ENCODE measurements at regions not wholly inside any gene's neighbourhood (a gene's known extent, or its start where the extent isn't known, plus 50 kb on each side); places are given as distances from the start of the nearest gene placed in this dataset.

DNA sequence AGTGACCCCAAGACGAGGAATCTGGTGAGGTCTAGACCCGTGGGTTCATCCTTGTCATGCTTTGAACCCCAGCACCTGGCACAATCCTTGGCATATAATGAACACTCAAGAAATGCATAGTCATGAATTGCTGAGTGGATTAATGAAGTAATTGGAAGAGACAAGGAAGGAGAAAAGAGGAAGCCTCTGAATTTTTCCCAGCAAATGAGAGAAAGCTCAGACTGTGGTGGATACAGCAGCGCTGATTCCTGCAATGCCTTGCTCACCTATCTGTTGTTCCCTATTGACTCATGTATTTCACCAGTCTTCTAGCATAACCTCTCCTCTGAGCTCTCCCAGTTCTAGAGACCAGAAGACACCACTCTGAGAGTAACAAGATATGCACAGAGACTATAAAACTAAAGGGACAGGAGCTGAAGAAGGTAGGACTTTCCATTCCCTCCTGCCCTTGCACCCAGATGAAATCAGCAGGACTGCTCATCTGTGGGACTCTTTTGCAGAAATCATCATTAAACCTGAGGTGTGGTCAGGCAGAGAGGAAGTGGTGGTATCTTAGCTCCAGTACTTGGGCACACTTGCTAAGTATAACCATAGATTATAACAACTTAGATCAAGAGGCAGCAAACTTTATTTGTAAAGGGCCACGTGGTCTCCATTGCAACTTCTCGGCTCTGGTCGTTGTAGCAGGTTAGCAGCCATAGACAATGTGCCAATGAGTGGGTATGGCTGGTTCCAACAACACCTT is 102.8 kb downstream of the MAF start:
- no peak for DNase-seq (ENCODE audit: low read depth in 2 of 2)

DNA sequence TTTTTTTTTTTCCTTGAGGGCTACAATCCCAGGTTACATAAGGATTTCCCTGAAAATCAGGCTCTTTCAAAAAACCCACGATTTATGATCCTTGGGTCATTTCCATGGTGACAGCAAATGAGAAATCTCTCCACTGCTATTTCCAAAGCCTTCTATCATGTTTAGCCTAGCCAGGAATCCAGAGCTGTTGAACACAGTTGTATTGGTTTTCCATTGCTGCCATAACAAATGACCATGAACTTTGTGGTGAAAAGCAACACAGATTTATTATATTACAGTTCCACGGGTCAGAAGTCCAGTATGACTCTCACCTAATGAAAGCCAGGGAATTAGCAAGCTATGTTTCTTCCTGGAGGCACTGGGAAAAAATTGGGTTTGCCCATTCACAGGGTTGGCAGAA is 106.6 kb downstream of the MAF start:
- DNase-seq (ENCODE audit: low read depth in 2 of 2), result no peak

DNA sequence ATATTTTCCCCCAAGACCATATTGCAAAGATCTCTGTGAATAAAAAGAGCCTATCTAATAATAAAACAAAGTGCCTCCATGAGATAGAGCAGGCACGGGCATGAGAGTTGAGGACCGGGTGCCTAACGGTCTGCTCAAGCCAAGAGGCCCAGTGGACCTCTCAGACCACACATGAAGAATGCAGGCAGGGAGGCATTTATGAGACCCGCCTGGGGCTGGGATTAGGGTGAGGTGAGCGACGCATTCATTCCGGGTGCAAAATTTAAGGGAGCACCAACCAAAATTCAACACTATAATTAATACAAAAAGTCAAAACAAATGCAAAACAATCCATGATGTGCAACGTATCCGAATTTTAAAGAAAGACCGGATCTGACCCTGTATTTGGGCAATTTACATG is 108.5 kb downstream of the MAF start:
- no peak for DNase-seq (ENCODE audit: low read depth in 2 of 2)

DNA sequence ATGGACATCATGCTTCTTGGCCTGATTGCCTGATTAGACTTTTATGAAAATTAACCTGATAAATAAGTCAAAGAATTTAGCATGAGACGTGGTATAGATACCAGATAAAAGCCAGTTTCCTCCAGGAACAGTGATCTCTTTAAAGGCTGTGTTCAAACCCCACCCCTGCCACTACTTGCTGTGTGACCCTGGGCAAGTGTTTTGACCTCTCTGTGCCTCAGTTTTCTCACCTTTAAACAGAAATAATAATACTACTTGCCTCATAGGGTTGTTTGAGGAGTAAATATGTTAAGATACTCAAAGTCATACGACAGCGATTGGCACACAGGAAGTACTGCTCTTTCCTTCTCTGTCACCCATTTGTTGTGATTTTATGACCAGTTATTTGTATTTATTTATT is 115.5 kb downstream of the MAF start:
- DNase-seq (ENCODE audit: low read depth in 2 of 2), result no peak

DNA sequence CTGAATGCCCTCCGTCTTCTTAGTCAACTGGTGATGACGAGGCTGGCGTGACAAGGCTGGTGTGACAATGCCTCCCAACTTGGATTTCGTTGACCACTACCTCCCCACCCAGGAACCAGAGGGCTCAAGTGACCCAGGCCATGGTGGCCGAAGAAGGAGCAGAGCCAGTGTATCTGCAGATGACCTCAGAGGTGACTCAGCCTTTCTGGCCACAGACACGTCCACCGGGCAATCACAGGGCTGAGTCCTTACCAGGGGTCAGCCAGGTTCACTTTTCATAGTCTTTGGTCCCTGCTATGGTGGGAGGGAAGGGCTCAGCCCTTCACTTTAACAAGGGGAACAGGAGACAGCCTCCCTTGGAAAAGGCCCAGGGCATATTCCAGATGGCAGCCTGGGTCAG is 116.3 kb downstream of the MAF start:
- DNase-seq (ENCODE audit: low read depth in 2 of 2), result no peak

DNA sequence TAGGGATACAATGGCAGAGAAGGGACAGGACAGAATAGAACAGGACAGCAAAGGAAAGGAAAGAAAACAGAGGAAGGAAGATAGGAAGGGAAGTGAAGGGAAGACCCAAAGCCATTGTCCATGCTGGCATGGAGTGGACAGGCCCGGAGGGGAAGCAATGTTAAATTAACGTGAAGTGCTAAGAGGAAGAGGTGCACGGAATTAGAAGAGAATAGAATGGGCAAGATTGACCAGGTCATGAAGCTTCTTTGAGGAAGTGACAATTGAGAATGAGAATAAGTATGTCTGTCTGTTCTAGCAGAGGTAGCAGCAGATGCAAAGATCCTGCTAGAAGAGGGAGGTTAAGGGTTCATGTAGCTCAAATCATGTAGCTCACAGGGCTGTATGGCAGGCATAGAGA is 117.2 kb downstream of the MAF start:
- no peak for DNase-seq (ENCODE audit: low read depth in 2 of 2)

DNA sequence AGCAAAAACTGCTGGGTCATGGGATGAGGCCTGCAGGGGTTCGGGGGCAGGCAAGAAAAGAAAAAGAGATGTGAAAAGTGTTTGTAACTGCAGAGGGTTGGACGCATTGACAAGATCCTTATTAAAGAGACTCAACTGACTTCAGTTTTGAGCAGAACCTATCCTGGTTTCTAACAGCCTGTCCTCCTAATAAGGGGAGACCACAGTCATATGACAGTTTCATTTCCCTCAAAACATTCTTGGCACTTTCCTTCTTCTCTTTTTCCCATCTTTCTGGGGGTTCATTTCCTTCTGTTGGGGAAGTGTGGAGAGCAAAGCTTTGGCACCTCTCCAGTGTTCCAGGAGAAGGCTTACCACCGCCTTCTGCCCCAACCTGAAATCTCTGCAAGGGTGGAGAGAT is 118.5 kb downstream of the MAF start:
- DNase-seq (ENCODE audit: low read depth in 2 of 2), result no peak

DNA sequence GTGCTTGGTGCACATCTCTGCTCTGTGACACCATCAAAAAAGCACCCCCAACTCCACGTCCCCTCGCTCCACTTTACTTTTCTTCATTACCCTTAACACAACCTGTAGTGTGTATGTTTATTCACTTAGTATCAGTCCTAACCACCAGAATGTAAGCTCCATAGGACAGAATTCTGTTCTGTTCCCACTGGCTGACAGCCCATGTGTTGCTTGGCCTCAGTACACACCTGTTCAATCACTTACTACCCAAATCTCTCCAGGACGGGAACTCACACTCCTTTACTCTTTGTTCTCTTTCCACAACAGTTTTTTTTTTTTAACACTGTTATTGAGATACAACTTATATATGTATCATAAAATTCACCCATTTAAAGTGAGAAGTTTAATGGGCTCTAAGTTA is 119.6 kb downstream of the MAF start:
- DNase-seq (ENCODE audit: low read depth in 2 of 2), result no peak

DNA sequence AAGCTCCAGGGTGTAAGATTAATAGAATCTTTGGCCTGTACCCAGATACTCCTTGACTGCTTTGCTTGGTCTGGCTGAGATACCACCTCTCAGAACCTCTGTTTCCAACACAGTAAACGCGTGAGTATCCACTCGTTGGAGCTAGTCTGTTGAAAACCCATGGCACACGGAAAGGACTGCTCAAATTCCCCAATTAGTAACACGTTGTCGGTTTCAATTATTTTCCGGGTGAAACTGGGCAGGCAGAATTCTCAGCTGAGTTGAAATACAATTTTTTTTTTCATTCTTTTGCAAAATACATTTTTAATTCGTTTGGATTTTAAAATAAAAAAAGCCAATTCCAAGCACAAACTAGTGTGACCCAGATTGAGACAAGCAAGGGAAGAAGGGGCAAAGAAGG is 120.5 kb downstream of the MAF start:
- no peak for DNase-seq (ENCODE audit: low read depth in 2 of 2)

DNA sequence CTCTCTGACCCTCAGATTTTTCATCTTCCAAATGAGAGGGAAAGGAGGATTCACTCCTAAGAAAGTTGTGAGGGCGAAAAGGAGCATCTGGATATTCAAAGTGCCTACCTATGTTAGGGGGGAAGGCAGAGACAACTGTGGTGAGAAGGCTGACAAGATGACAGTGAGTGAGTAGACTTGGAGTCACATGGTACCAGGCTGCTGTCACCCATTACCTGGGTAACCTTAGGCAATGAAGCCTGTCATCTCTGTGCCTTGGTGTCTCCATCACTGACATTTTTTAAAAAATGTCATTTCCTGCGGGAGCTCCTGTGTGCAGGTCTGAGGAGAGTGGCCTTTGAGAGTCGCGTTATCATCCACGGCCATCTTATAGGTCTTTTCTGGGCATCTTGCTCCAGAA is 124.0 kb downstream of the MAF start:
- DNase-seq (ENCODE audit: low read depth in 2 of 2), result no peak

DNA sequence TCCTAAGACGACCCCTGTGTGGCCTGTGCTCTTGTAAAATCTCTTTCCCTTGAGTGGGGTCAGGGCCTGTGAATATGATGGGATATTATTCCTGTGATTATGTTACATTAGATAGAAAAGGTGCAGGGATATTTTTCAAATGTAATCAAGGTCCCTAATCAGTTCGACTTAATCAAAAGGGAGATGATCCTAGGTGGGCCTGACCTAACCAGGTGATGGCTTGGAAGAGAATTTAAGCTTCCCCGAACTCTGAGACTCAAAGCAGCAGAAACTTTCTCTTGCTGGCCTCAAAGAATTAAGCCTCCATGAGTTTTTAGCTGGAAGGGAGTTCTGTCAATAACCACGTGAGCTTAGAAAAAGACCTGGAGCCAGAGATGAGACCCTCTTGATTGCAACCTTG is 124.7 kb downstream of the MAF start:
- no peak for DNase-seq (ENCODE audit: low read depth in 2 of 2)

DNA sequence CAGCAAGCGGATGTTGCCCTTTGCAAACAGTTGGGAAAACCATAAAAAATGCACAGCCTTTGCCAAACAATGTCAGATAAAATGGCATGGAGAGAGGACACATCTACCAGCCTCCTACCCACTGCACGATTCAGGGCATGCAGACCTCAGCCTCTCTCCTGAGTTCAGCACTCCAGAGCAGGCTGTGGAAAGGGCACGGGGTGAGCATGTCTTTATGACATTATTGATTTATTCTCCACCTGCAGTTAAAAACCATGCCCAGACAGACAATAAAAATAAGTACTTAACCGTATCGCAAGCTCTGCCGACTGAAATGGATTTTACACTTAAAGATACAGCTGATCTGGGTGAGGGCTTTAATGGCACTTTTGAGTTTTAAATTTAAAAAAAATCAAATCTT is 127.1 kb downstream of the MAF start:
- DNase-seq (ENCODE audit: low read depth in 2 of 2), result no peak

DNA sequence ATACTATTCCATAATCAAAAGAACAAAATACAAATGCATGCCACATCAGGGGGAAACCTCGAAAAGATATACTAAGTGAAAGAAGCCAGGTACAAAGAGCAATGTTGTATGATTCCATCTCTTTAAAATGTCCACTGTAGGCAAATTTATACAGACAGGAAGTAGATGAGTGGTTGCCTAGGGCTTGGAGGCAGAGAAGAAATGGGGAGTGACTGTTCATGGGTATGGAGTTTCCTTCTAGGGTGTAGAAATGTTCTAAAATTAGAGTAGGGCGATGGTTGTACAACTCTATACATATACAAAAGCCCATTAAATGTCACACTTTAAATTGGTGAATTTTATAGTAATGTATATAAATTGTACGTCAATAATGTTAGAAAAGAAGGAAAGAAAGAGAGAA is 128.1 kb downstream of the MAF start:
- DNase-seq (ENCODE audit: low read depth in 2 of 2), result no peak

DNA sequence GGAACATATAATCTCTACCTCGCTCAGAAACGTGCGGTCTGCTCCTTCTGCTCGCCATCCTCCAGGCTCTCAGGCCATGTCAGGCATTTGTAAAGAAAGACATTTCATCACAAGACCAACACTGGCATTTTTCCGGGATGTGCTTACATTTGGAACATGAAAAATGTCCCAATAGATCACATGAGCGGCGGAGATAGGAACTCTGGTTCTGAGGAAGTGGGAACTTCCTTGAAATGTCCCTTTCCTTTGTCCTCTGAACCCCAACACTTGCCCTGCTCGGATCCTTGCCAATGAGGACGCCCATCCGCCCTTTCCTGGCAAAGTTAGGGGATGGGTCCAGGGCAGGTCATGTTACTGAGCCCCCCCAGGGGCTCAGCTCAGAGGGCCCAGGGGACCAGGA is 130.5 kb downstream of the MAF start:
- no peak for DNase-seq (ENCODE audit: low read depth in 2 of 2)

DNA sequence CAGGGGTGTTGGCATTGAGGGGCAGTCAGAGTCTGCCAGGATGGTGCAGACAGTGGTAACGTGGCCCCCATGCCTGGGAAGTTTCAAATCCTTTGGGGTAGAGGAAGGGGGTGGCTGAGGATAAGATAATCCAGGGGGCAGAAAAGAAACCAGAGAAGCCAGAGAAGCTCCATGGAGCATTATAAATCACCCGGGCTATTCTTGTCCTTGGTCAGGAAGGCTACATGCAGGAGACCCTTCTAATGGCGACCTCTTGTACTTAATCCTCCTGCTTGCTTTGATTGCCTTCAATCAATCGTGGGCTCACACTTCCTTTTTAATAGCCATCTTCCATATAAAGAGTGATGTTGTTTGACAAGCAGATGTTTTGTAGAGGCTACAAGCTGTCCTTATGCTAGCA is 131.9 kb downstream of the MAF start:
- DNase-seq (ENCODE audit: low read depth in 2 of 2), result no peak

DNA sequence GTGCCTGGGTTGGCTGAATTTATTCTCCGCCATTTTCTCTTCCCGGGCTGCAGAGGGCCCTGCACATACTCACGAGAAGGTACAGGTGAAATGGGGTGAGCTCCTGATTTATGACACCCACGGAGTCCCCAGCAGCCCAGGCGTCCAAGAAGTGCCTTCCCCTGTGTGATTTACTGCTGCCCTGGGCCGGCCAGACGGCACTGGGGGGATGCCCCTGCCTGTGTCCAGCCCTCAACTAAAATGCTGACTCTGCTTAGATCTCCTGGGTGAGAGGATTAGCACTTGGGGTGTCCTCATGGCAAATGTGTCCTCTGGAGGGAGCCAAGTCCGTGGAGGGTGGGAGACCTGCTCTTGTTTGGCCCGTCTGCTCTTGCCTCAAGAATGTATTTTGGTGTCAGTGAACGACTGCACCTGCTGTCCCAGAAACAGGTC is 132.4 kb downstream of the MAF start:
- no peak for DNase-seq (ENCODE audit: low read depth in 2 of 2)

DNA sequence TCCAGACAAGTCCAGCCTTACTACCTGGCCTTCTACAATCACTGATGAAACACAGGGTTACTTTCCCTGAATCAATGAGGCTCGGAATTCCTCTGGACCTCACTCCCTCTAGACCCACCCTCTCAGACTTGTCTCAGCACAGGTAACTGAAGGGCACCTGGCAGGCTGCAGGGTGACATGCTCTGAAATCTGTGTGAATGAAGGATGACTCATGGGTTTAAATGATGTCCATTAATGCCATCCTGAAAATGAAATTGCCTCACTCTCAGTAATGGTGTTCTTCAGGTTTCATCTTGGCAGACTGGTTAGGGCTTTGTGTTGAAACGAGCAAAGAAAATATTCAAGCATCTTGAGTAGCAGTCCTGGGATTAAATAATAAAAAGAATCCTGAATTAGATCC is 134.4 kb downstream of the MAF start:
- DNase-seq (ENCODE audit: low read depth in 2 of 2), result no peak

DNA sequence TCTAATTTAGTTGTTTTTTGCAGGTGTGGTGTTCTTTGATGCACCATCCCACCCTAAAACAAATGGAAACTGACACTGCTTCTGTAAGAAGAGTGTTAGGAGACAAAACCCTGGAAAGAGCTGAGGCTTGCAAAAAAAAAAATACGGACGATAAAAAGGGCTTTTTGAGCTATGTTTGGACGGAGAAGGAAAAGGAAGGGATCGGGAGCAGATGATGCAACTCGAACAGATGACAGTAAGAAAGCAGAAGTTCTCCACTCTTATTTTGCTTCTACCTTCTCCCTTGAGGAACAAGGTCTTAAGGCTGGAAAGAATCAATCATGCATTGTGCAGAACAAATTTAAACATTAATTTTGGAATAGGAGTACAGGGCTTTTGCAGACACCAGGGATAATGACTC is 136.7 kb downstream of the MAF start:
- no peak for DNase-seq (ENCODE audit: low read depth in 2 of 2)

DNA sequence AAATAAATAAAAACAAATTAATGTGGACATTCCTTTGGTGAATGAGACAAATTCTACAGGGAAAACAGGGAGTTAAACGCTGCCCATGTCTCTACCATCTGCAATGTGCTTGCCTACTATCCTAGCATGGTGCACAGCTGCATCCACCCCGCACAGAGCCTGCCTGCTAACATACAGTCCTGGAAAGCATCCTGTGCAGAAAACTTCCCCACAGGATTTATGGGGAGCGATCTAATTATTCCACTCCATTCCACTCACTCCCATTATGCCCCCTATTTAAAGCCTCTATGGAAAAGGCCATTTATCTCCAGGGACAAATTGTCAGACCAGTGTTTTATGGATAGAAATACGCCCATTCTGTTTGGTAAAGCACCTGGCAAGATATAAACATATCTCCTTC is 144.5 kb downstream of the MAF start:
- no peak for DNase-seq (ENCODE audit: low read depth in 2 of 2)

DNA sequence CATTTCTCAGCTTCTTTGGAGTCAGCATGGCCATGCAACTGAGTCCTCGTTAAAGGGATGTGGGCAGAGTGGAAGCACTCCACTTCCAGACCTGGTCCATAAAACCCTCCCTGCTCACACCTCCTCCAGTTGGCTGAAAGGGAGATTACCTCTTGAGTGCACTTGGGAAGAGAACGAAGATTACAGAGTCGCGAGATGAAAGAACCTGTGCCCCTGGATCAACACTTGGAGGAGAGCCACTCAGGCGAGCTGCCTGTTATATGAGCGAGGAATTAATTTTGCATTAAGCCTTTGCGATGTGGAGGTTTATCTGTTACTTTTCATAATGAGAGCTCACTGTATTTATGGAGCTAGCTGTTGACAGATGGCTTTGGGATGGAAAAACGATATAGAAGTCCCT is 147.9 kb downstream of the MAF start:
- DNase-seq (ENCODE audit: low read depth in 2 of 2), result no peak

DNA sequence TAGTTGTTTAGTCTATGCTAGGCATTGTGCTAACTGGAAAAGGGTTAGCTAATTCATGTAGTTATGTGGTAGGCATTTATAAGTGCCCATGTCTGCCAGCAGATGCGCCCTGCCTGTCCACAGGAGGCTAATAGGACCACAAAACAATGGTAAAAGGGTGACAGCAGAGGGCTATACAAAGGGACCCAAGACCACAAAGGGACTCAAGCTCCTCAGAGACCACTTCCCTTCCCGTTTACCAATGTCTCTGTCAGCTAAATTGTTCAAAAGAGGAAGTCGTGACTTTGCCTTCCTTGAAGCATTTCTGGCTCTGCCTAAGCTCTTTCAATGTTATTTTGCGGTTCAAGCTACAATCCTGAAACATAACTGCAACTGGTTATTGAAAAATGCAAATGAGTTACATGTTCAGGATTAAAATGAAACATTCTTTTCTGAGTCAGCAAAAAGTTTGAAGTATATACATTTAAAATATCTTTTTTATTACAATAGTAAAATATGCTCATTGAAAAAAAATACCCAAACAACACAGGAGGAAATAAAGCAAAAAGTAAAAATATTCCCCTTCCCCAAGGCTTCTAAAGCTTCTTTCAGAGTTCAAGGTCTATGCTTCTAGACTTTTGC is 149.2 kb downstream of the MAF start:
- no peak for DNase-seq (ENCODE audit: low read depth in 2 of 2)

DNA sequence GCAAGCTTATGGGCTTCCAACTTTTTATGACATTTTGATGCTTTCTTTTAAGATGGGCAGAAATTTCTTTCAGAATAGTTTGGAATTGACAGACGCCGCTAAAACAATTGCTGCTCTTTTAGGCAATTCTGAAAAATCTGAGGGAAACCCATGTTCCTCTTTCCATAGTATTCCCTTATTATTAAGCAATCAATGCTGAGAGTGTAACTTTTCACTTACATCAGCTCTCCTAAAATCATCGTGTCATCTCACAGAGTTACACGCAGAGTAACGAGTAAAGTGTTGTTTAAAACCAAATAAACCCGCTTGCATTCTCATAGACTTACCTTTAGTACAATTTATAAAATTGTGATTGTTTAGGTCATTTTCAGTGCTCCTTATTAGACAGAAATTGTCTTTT is 150.6 kb downstream of the MAF start:
- no peak for DNase-seq (ENCODE audit: low read depth in 2 of 2)

DNA sequence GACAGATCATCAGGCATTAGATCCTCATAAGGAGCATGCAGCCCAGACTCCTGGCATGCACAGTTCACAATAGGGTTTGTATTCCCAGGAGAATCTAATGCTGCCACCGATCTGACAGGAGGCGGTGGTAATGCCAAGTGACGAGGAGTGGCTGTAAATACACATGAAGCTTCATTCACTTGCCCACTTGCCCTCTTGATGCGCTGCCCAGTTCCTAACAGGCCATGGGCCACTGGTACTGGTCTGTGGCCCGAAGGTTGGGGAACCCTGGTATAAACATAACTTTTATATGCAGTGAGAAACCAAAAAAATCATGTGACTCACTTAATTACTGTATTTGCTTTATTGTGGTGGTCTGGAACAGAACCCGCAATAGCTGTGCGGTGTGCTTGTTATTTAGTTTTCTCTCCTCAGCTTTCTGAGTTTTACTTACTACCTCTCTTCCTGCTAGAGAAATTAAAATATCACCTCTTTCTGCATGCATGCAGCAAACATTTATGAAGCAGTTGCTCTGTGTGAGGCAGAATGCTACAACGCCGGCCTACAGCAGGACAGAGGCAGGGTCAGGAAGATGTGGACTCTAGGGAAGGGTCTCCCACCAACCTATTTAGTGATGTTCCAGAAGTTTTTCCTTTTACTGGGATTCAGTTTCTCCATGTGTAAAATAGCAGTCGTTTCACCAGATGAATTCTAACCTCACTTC is 151.3 kb downstream of the MAF start:
- DNase-seq (ENCODE audit: low read depth in 2 of 2), result no peak
